GM23338 (cell line): ENCODE measurements at regions not wholly inside any gene's neighbourhood (a gene's known extent, or its start where the extent isn't known, plus 50 kb on each side); places are given as distances from the start of the nearest gene placed in this dataset.

Source experiments
- CREB1 ChIP-seq: fragments of 250-450 bp; sonication (Bioruptor Pico); IDR thresholded peaks from 2 replicates; pipeline ENCODE4 v1.5.0; 2020; ENCODE audit warnings: low read depth, mild to moderate bottlenecking, moderate library complexity
- CTCF ChIP-seq, 2 experiments: fragments of 200-600 bp in 1 of 2; sonication (generic) in 1 of 2; conservative IDR thresholded peaks; 2 replicates each; pipeline versions ENCODE4 v1.5.1 to v1.6.1; 2016 to 2017; ENCODE audit warnings: antibody characterized with exemption in 2 of 2, low read depth in 2 of 2, mild to moderate bottlenecking in 2 of 2, moderate library complexity in 1 of 2
- EZH2 ChIP-seq: fragments of 200-600 bp; sonication (generic); IDR thresholded peaks from one replicate; pipeline ENCODE4 v1.8.0; 2017; ENCODE audit warnings: antibody characterized with exemption, mild to moderate bottlenecking, low read depth; ENCODE audit not compliant: unreplicated experiment
- EZH2phosphoT487 ChIP-seq: fragments of 200-600 bp; sonication (generic); IDR thresholded peaks from one replicate; pipeline ENCODE4 v1.8.1; 2018; ENCODE audit warnings: antibody characterized with exemption; ENCODE audit not compliant: unreplicated experiment
- NANOG ChIP-seq: IDR thresholded peaks from 2 replicates; pipeline ENCODE4 v1.6.1; 2016; ENCODE audit warnings: antibody characterized with exemption, borderline replicate concordance
- POLR2AphosphoS5 ChIP-seq: IDR thresholded peaks from 2 replicates; pipeline ENCODE4 v1.6.1; 2016; ENCODE audit warnings: antibody characterized with exemption, low read depth
- STAT1 ChIP-seq: IDR thresholded peaks from one replicate; pipeline ENCODE4 v1.6.1; 2016; ENCODE audit warnings: antibody characterized with exemption; ENCODE audit not compliant: unreplicated experiment
- ZNF114 ChIP-seq: fragments of 250-450 bp; sonication (Bioruptor Pico); IDR thresholded peaks from 2 replicates; pipeline ENCODE4 v1.5.0; 2020; ENCODE audit warnings: mild to moderate bottlenecking, moderate library complexity
- ZNF331 ChIP-seq: fragments of 250-450 bp; sonication (Bioruptor Pico); IDR thresholded peaks from 2 replicates; pipeline ENCODE4 v1.5.0; 2020; ENCODE audit warnings: low read depth, mild to moderate bottlenecking, moderate library complexity
- TF ChIP-seq, protein P1 (sequence below): IDR thresholded peaks from one replicate; pipeline ENCODE4 v1.6.1; 2018; ENCODE audit warnings: antibody characterized with exemption; ENCODE audit not compliant: unreplicated experiment
- TF ChIP-seq, protein P2 (sequence below): IDR thresholded peaks from 2 replicates; pipeline ENCODE4 v1.6.1; 2016; ENCODE audit warnings: antibody characterized with exemption

- TF ChIP-seq CTCF (conservative IDR thresholded peaks at IDR 0.05; ENCODE audit: low read depth in 2 of 2) (no peak), CREB1 (no peak), POLR2AphosphoS5 (no peak), ZNF331 (no peak), EZH2 (no peak), EZH2phosphoT487 (no peak), STAT1 (no peak), NANOG (no peak), ZNF114 (CRISPR knock-in tag) (no peak)
- TF ChIP-seq, protein P1, sequence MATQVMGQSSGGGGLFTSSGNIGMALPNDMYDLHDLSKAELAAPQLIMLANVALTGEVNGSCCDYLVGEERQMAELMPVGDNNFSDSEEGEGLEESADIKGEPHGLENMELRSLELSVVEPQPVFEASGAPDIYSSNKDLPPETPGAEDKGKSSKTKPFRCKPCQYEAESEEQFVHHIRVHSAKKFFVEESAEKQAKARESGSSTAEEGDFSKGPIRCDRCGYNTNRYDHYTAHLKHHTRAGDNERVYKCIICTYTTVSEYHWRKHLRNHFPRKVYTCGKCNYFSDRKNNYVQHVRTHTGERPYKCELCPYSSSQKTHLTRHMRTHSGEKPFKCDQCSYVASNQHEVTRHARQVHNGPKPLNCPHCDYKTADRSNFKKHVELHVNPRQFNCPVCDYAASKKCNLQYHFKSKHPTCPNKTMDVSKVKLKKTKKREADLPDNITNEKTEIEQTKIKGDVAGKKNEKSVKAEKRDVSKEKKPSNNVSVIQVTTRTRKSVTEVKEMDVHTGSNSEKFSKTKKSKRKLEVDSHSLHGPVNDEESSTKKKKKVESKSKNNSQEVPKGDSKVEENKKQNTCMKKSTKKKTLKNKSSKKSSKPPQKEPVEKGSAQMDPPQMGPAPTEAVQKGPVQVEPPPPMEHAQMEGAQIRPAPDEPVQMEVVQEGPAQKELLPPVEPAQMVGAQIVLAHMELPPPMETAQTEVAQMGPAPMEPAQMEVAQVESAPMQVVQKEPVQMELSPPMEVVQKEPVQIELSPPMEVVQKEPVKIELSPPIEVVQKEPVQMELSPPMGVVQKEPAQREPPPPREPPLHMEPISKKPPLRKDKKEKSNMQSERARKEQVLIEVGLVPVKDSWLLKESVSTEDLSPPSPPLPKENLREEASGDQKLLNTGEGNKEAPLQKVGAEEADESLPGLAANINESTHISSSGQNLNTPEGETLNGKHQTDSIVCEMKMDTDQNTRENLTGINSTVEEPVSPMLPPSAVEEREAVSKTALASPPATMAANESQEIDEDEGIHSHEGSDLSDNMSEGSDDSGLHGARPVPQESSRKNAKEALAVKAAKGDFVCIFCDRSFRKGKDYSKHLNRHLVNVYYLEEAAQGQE = no peak
- TF ChIP-seq, protein P2, sequence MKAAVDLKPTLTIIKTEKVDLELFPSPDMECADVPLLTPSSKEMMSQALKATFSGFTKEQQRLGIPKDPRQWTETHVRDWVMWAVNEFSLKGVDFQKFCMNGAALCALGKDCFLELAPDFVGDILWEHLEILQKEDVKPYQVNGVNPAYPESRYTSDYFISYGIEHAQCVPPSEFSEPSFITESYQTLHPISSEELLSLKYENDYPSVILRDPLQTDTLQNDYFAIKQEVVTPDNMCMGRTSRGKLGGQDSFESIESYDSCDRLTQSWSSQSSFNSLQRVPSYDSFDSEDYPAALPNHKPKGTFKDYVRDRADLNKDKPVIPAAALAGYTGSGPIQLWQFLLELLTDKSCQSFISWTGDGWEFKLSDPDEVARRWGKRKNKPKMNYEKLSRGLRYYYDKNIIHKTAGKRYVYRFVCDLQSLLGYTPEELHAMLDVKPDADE = no peak
Observed at GRCh38 chr10:91156196-91156595, 64.3 kb upstream of the PCGF5 start.
